ENCODE measurements at regions not wholly inside any gene's neighbourhood (a gene's known extent, or its start where the extent isn't known, plus 50 kb on each side); places are given as distances from the start of the nearest gene placed in this dataset.
A peak's percentile ranks its signal among the peaks of the same experiment; 100 is the strongest.

DNA sequence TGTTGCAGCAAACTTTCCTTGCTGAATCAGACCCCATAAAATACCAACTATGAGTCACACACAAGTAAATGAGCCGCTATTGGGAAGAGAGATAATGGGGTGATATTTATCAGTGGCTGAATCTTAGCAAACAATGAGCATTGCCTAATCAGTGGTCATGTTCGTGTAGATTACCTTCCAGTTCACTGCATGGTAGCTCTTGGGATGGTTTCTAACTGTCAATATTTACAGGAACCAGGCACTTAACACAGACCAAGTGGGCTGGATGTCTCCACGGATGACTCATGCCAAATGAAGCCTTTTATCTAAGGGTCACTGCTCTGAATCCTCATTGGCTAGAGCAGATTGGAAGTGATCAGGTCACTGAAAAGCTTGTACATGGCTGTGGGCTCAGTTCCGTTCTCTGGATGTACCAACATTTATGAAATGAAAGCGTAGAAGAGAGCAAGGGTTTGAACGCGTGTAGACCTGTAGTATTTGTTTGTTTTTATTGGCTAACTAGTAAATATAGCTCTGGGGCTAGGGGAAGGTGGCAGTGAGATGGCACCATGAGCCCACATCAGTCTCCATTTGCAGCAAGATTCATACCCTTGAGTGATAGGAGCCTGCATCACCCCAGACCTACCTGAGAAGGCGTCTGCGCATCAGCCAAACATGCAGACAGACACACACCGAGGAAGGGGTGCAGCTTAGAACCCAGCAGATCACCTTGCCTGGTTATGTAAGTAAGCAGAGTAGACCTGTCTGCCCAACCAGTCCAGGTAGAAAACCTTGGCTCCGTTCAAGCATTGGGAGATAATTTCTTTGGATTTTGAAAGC, 153.3 kb downstream of the TOMM20 start (continued):
- TF ChIP-seq, protein P1, sequence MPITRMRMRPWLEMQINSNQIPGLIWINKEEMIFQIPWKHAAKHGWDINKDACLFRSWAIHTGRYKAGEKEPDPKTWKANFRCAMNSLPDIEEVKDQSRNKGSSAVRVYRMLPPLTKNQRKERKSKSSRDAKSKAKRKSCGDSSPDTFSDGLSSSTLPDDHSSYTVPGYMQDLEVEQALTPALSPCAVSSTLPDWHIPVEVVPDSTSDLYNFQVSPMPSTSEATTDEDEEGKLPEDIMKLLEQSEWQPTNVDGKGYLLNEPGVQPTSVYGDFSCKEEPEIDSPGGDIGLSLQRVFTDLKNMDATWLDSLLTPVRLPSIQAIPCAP (CRISPR knock-in tag; IDR thresholded peaks at IDR 0.05; ENCODE audit: low read depth) = peak; percentile 42; the same call in 1 of the 2 replicates
- peak; percentile 95 for TF ChIP-seq SIX1 (CRISPR knock-in tag; IDR thresholded peaks at IDR 0.05; ENCODE audit: borderline replicate concordance)
- TF ChIP-seq KLF16 (CRISPR knock-in tag; IDR thresholded peaks at IDR 0.05) = peak in 1 of 2 experiments; percentile 92; a peak in 2 of 4 replicates
- TF ChIP-seq HNRNPL (IDR thresholded peaks at IDR 0.05; ENCODE audit: low read depth, low read length) = no peak
- no peak for TF ChIP-seq ZNF512 (CRISPR knock-in tag; IDR thresholded peaks at IDR 0.05)
- peak; percentile 76; the same call in 1 of the 2 replicates for TF ChIP-seq NAIF1 (CRISPR knock-in tag; IDR thresholded peaks at IDR 0.05; ENCODE audit: borderline replicate concordance)
- no peak for TF ChIP-seq ZNF784 (CRISPR knock-in tag; IDR thresholded peaks at IDR 0.05; ENCODE audit: borderline replicate concordance)
- peak; percentile 99 for TF ChIP-seq BCL6 (CRISPR knock-in tag; IDR thresholded peaks at IDR 0.05)
- TF ChIP-seq ZSCAN29 (CRISPR knock-in tag; conservative IDR thresholded peaks at IDR 0.05) = peak; percentile 83
- TF ChIP-seq ZNF550 (CRISPR knock-in tag; IDR thresholded peaks at IDR 0.05; ENCODE audit: borderline replicate concordance) = no peak
- TF ChIP-seq RFXANK (CRISPR knock-in tag; IDR thresholded peaks at IDR 0.05) = peak; percentile 80
- TF ChIP-seq PAXIP1 (CRISPR knock-in tag; conservative IDR thresholded peaks at IDR 0.05) = peak; percentile 96
- TF ChIP-seq, protein P2, sequence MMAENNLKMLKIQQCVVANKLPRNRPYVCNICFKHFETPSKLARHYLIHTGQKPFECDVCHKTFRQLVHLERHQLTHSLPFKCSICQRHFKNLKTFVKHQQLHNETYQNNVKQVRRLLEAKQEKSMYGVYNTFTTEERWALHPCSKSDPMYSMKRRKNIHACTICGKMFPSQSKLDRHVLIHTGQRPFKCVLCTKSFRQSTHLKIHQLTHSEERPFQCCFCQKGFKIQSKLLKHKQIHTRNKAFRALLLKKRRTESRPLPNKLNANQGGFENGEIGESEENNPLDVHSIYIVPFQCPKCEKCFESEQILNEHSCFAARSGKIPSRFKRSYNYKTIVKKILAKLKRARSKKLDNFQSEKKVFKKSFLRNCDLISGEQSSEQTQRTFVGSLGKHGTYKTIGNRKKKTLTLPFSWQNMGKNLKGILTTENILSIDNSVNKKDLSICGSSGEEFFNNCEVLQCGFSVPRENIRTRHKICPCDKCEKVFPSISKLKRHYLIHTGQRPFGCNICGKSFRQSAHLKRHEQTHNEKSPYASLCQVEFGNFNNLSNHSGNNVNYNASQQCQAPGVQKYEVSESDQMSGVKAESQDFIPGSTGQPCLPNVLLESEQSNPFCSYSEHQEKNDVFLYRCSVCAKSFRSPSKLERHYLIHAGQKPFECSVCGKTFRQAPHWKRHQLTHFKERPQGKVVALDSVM (CRISPR knock-in tag; IDR thresholded peaks at IDR 0.05) = peak; percentile 61
- TF ChIP-seq, protein P3, sequence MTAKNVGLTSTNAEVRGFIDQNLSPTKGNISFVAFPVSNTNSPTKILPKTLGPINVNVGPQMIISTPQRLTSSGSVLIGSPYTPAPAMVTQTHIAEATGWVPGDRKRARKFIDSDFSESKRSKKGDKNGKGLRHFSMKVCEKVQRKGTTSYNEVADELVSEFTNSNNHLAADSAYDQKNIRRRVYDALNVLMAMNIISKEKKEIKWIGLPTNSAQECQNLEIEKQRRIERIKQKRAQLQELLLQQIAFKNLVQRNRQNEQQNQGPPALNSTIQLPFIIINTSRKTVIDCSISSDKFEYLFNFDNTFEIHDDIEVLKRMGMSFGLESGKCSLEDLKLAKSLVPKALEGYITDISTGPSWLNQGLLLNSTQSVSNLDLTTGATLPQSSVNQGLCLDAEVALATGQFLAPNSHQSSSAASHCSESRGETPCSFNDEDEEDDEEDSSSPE (CRISPR knock-in tag; IDR thresholded peaks at IDR 0.05) = peak; percentile 24; the same call in 1 of the 2 replicates
- 0 out of 2 replicates have a peak, but pooled peaks have one; percentile 28 for TF ChIP-seq SNAPC2 (CRISPR knock-in tag; IDR thresholded peaks at IDR 0.05)
- no peak for TF ChIP-seq MATR3 (CRISPR knock-in tag; IDR thresholded peaks at IDR 0.05)
- peak; percentile 84; the same call in 1 of the 2 replicates for TF ChIP-seq ZFP1 (CRISPR knock-in tag; IDR thresholded peaks at IDR 0.05)
- 0 out of 2 replicates have a peak, but pooled peaks have one; percentile 22 for TF ChIP-seq KDM2A (CRISPR knock-in tag; IDR thresholded peaks at IDR 0.05; ENCODE audit: borderline replicate concordance, low read depth)
